ENCODE measurements at regions not wholly inside any gene's neighbourhood (a gene's known extent, or its start where the extent isn't known, plus 50 kb on each side); places are given as distances from the start of the nearest gene placed in this dataset.

- no peak overlapping the region for H3K27ac ChIP-seq (ENCODE audit: extremely low read length, insufficient read depth, low read length)
- H2AFZ ChIP-seq (ENCODE audit: low read length) = no peak overlapping the region
- peaks cover 1 to 20% of the 10 kb centered on the region in 2 experiments; a peak in 1 of 5 replicates for H3K27me3 ChIP-seq (ENCODE audit: control insufficient read depth in 1 of 2, insufficient read depth in 2 of 2, low read length in 2 of 2)
- DNase-seq (ENCODE audit: low spot score) (no peak), FAIRE-seq (no peak), ATAC-seq (peak; percentile 34)
- intact Hi-C loops (cut with micrococcal nuclease; ENCODE audit: unreplicated experiment) = no loop called here
- no peaks in the 10 kb centered on the region for H4K20me1 ChIP-seq (ENCODE audit: insufficient read depth, low read length)
- H3K79me2 ChIP-seq (ENCODE audit: insufficient read depth, low read length) = no peaks in the 10 kb centered on the region
- H3K9ac ChIP-seq (ENCODE audit: insufficient read depth, low read depth, low read length) = no peak overlapping the region
- no peaks in the 10 kb centered on the region for H3K36me3 ChIP-seq (replicated peaks in 1 of 2; ENCODE audit: control insufficient read depth in 1 of 2, insufficient read depth in 2 of 2, low read length in 2 of 2)
- no TSS peak for BruUV-seq (replicated peaks)
- no peak overlapping the region for H3K4me2 ChIP-seq (ENCODE audit: low read depth, low read length)
- ChIA-PET CTCF (ENCODE audit: low intra/inter-chr PET ratio, low total read pairs) (no interaction called here), POLR2A (no interaction called here)
- no peak for TF ChIP-seq TEAD3 (CRISPR knock-in tag; optimal IDR thresholded peaks at IDR 0.05; ENCODE audit: borderline replicate concordance)
- TF ChIP-seq ZNF275 (CRISPR knock-in tag; IDR thresholded peaks at IDR 0.05; ENCODE audit: borderline replicate concordance) = no peak
- no peak for TF ChIP-seq ZSCAN30 (CRISPR knock-in tag; IDR thresholded peaks at IDR 0.05)
- no peak for TF ChIP-seq ZNF138 (CRISPR knock-in tag; IDR thresholded peaks at IDR 0.05; ENCODE audit: low read depth)
- TF ChIP-seq ZNF317 (CRISPR knock-in tag; IDR thresholded peaks at IDR 0.05) = no peak
- TF ChIP-seq ZFP36L2 (CRISPR knock-in tag; IDR thresholded peaks at IDR 0.05) = no peak
- no peak for TF ChIP-seq ETS1 (CRISPR knock-in tag; IDR thresholded peaks at IDR 0.05)
- in situ Hi-C loops (cut with HindIII; ENCODE audit: extremely low pct_ligation_motif_present, low pct_unique_long_range_greater_than_20kb) = no loop called here
- no peaks in the 10 kb centered on the region for H3K9me3 ChIP-seq (ENCODE audit: low read length)
- peaks cover 35% of the 10 kb centered on the region for H3K4me1 ChIP-seq (ENCODE audit: insufficient read depth, low read length)
- no peak overlapping the region for H3K4me3 ChIP-seq (replicated peaks in 1 of 3; ENCODE audit: insufficient read depth in 1 of 3, low read depth in 2 of 3, low read length in 3 of 3)
- 10% methylated on average over 5 of the region's 9 CpGs for WGBS (ENCODE audit: low lambda C conversion rate)
These were observed 99.3 kb upstream of the SYT13 start for GRCh38 chr11:45385423-45385822.
